GM23248 (cell line): ENCODE measurements at regions not wholly inside any gene's neighbourhood (a gene's known extent, or its start where the extent isn't known, plus 50 kb on each side); places are given as distances from the start of the nearest gene placed in this dataset.
"Not testable (repeated sequence)": the region's sequence is repeated elsewhere in the genome, so short reads cannot be mapped to it uniquely, and the experiment has no call there.

Experiments
- EZH2 ChIP-seq: fragments of 200-600 bp; sonication (generic); IDR thresholded peaks from 2 replicates; pipeline ENCODE4 v1.6.1; 2018; ENCODE audit warnings: antibody characterized with exemption, mild to moderate bottlenecking; ENCODE audit not compliant: insufficient read depth, poor library complexity, severe bottlenecking
- EZH2phosphoT487 ChIP-seq: fragments of 200-600 bp; sonication (generic); IDR thresholded peaks from 2 replicates; pipeline ENCODE4 v1.6.1; 2018; ENCODE audit warnings: antibody characterized with exemption, moderate library complexity, mild to moderate bottlenecking, low read depth; ENCODE audit not compliant: insufficient read depth

DNA sequence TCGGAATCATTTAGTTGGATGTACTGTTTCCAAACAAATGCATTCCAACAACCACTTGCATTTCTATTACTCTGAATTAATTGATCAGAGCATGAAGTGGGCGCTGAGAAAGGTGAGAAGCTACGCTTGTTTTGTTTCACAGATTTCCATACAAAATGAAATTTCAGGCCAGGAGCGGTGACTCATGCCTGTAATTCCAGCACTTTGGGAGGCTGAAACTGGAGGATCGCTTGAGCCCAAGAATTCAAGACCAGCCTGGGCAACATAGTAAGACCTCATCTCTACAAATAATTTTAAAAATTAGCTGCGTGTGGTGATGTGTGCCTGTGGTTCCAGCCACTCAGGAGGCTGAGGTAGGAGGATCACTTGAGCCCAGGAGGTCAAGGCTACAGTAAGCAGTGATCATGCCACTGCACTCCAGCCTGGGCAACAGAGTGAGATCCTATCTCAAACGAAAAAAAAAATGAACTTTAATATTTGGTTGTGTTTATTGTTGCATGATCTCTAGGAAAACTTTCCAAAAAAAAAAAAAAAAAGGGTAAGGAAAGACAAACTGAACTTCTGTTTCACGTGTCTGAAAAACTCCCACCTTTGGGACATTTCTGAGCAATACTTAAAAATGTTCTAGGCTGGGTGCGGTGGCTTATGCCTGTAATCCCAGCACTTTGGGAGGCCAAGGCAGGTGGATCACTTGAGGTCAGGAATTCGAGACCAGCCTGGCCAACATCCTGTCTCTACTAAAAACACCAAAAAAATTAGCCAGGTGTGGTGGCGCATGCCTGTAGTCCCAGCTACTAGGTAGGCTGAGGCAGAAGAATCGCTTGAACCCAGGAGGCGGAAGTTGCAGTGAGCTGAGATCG is 103.1 kb downstream of the TFAP2A start:
- not testable (repeated sequence) for TF ChIP-seq EZH2, EZH2phosphoT487
